ENCODE measurements at regions not wholly inside any gene's neighbourhood (a gene's known extent, or its start where the extent isn't known, plus 50 kb on each side); places are given as distances from the start of the nearest gene placed in this dataset.

- TF ChIP-seq, protein P1, sequence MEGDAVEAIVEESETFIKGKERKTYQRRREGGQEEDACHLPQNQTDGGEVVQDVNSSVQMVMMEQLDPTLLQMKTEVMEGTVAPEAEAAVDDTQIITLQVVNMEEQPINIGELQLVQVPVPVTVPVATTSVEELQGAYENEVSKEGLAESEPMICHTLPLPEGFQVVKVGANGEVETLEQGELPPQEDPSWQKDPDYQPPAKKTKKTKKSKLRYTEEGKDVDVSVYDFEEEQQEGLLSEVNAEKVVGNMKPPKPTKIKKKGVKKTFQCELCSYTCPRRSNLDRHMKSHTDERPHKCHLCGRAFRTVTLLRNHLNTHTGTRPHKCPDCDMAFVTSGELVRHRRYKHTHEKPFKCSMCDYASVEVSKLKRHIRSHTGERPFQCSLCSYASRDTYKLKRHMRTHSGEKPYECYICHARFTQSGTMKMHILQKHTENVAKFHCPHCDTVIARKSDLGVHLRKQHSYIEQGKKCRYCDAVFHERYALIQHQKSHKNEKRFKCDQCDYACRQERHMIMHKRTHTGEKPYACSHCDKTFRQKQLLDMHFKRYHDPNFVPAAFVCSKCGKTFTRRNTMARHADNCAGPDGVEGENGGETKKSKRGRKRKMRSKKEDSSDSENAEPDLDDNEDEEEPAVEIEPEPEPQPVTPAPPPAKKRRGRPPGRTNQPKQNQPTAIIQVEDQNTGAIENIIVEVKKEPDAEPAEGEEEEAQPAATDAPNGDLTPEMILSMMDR (IDR thresholded peaks at IDR 0.05), result no peak
- TF ChIP-seq EZH2 (IDR thresholded peaks at IDR 0.05; ENCODE audit: borderline replicate concordance, insufficient read depth, low read depth, low read length, poor library complexity, severe bottlenecking), result no peak
Measured at GRCh38 chr2:216317831-216318520, 54.3 kb downstream of the MARCHF4 start.

All from B cell (primary cell).